K562 (cell line): ENCODE measurements at regions not wholly inside any gene's neighbourhood (a gene's known extent, or its start where the extent isn't known, plus 50 kb on each side); places are given as distances from the start of the nearest gene placed in this dataset.

Experiments
- CHAMP1 ChIP-seq: fragments of 450-650 bp; IDR thresholded peaks from 2 replicates; pipeline ENCODE4 v1.6.1; 2016; ENCODE audit warnings: mild to moderate bottlenecking
- COPS2 ChIP-seq: fragments of 450-650 bp; conservative IDR thresholded peaks from 2 replicates; pipeline ENCODE4 v1.6.1; 2016; ENCODE audit warnings: mild to moderate bottlenecking, moderate library complexity
- PPARD ChIP-seq: fragments of 250-450 bp; sonication (Bioruptor Pico); IDR thresholded peaks from 2 replicates; pipeline ENCODE4 v1.8.0; 2022; ENCODE audit warnings: inconsistent platforms, mild to moderate bottlenecking, moderate library complexity
- REST ChIP-seq, 2 experiments: fragments of 450-650 bp; formaldehyde crosslinking in 1 of 2; IDR thresholded peaks; 2 replicates each; pipeline versions ENCODE4 v1.4.0 to v1.6.1; 2014 to 2020; ENCODE audit warnings: mild to moderate bottlenecking in 2 of 2, borderline replicate concordance in 1 of 2, low read depth in 1 of 2
- SMARCE1 ChIP-seq: fragments of 450-650 bp; IDR thresholded peaks from 2 replicates; pipeline ENCODE4 v1.7.1; 2016; ENCODE audit warnings: mild to moderate bottlenecking
- ZNF124 ChIP-seq: sonication (generic); formaldehyde crosslinking; IDR thresholded peaks from 2 replicates; pipeline ENCODE4 v1.8.1; 2022; ENCODE audit warnings: missing genetic modification reagents

- TF ChIP-seq CHAMP1 (no peak), REST (IDR thresholded peaks at IDR 0.05; ENCODE audit: borderline replicate concordance) (no peak), REST (CRISPR knock-in tag; IDR thresholded peaks at IDR 0.05; ENCODE audit: low read depth) (no peak), SMARCE1 (no peak), PPARD (no peak), ZNF124 (CRISPR knock-in tag) (no peak), COPS2 (no peak)
These were observed 169.1 kb upstream of the DMAC1 start (continued) for GRCh38 chr9:7968687-7969086.
